HuH-7 (cell line): ENCODE measurements at regions not wholly inside any gene's neighbourhood (a gene's known extent, or its start where the extent isn't known, plus 50 kb on each side); places are given as distances from the start of the nearest gene placed in this dataset.

Experiments used
- DNase-seq: peaks from one replicate; pipeline ENCODE4 v3.0.0; 2011; ENCODE audit warnings: low spot score

DNA sequence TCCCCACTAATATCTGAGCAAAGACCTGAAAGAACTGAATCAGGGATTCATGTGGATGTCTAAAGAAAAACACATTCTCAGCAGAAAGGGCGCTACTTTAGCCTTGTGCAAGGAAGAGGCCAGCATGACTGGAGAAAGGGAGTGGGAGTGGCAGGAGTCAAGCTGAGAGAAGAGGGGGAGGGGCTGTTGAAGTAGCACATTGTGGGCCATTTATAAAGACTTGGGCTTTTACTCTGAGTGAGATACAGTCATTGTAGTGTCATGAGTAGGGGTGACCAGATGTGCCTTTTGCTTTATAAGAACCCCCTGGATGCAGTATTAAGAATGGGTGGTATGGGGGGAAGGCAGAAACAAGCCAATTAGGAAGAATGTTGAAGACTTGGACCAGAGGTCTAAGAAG lies 452.8 kb downstream of the ENC1 start:
- no peak for DNase-seq

DNA sequence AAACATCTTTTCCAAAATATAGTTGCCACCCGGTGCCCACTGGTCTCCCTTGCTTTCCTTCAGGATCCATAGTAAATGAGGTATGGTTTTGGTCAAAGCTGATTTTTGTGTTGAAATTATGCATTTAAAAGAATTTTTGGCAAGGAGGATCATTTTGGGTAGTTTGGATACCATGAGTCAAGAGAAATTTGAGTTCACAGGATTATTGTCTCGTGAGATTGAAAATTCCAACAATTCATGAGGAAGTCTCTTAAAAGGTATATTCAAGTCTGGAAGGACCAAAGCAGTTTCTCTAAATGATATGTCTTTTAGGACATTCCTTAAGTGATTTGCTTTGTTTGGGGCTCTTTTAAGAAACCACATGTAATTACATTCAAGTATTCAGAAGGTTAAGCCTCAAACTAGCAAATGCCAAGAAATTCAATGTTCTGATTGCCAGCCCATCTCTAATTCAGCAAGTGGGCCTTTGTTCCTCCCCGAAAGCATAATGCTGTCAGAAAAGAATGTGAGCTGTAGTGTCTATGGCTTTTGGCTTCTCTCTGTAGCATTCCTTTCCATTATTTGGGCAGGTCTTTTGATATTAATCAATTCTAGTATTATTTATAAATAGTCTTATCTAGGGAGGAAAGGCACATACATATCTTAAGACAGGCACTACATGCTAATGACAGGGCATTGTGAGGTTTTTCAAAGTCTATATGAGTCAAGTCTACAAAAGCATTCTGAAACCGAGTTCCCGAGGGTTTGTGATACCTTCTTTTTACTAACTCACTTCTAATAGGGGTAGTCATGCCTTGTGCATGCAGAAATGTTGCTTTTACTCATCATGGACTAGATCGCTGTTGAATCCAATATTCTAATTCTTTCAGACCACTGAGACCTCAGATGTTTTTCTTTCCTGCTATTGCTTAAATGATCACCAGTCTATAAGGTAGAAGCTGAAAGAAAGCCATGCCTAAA lies 453.9 kb downstream of the ENC1 start:
- no peak for DNase-seq

DNA sequence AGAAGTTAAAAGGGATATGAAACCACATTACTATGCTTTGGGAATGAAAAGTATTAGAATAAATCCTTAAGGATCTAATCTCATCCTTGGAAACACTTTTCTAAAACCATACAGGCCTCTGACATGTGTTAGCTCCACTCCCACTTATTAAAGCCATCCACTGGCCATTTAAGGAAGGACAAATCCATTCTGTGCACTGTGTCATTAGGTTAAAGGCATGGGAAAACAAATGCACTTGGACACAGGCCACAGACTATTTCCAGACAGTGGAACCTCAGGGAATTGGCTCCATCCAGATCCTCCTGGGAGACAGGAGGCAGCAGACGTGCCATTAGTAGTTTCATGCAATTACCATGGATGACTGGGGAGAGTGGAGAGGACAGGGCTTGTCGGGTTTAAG lies 454.9 kb downstream of the ENC1 start:
- DNase-seq: no peak

DNA sequence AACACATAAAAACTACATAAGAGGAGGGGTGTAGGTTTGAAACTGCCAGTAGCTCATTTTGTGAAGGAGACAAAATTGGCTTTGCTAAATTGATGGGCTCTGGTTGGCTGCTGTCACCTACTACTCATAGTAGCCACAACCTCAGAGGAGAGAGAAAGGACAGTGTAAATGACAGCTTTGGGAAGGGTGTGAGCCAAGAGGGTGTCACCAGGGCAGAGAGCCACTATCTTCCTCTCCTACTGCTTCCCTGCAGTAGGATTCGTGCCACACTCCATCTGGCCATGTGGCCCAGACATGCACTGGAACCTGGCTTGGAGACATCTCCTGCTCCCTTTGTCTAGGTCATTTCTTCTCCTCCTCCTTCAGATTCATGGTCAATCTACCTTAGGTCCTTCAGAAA lies 455.9 kb downstream of the ENC1 start:
- no peak for DNase-seq

DNA sequence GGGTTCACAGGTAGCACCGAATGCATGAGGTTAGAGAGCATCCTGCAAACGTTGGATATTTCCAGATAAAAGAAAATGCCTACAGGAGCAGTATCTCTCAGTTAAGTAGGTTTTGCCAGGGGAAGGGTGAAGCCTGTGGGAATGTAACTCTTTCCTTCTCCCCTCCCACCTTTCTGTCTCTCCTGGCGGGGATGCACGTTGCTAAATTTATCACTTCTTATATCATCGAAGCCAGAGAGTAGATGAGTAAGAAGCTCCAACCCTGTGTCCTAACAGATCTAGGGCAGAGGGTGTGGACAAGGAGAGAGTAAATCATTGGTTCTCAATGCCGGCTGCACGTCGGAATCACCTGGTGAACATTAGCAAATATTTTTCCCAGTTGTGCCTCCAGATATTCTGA lies 457.5 kb downstream of the ENC1 start:
- no peak for DNase-seq

DNA sequence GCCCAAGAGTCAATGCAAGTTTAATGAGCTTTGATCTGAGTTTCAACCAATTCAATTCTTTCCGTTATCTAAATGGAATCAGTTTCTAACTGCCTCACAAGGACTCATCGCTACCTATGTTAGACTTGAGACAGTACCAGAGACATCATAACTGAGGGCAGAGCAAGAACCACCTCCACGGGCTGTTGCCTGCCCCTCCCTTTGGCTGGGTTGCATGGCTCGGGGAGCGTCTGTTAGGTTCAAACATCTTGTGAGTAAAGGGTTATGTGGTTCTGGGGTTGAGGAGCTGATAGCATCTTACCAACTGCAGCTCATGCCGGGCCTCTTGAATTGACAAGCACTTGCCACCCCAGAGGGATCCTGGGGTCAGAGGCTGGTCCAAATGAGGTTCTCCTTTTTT lies 457.9 kb downstream of the ENC1 start:
- DNase-seq: no peak

DNA sequence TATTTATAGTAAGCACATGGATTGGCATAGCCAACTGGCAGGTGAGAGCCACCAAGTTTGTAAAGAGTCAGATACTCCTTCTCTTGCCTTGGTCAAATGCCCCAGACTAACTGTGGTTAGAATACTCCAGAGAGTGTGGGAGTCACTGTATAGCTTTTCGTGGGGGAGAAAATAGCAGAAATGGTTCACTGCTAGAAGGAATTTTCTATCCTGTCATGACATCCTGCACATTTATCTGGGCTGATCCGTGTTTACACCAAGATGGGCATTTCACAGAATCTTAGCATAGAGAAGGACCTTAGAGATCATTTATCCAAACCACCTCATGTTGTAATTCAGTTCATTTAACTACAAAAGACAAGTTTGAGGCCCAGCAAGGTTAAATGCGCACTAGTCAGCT lies 460.8 kb downstream of the ENC1 start:
- DNase-seq: no peak

DNA sequence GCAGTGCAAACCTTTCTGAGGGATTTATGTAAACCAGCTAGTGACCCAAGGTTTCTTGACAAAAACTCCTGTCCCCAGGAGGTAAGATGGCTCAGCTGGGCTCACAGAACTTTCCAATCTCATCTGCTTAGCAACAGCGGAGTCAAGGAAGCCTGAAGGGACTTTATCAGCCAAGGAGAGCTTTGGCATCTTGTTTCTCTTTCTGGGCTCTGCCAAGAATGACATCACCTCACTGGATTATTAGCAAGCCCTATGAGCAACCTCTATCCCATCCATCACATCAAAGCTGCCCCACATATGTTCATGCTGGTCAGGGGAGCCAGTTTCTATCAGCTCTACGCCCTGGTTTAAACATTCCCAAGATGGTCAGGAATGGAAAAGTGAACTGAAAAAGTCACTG lies 461.3 kb downstream of the ENC1 start:
- DNase-seq: no peak

DNA sequence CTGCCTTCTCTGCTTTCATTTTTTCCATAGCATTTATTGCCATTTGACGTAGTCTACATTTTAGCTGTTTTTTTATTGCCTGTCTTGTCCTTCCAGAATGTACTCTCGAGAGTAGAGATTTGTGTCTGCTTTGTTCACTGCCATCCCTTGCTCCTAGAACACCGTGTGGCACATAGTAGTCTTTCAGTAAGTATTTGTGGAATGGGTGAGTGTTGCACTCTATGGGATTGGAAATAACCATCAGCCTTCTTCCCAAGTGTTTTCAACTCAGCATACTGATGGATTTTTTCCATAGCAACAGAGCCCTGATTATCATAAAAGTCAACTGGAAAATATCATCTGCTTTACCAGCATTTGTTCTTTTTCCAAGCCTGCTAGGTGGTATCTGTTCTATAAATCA lies 462.6 kb downstream of the ENC1 start:
- DNase-seq: no peak

DNA sequence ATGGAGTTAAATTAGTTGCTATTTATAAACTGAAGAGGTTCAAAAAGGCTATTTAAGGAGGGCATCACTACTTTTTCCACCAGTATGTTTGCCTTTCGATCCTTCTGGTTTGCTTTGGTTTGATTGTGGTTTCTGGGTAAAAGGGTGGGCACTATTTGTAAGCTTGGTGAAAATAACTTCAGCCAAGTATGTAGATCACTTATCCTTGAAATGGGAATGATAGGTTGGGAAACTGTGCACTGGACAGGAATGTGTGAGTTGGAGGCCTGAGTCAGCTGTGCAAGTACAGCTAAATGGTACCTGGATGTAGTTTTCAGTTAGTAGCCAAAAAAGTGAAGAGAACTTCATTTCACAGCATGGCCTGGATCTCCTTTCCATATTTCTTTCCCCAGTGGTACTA lies 466.2 kb downstream of the ENC1 start:
- DNase-seq: no peak

DNA sequence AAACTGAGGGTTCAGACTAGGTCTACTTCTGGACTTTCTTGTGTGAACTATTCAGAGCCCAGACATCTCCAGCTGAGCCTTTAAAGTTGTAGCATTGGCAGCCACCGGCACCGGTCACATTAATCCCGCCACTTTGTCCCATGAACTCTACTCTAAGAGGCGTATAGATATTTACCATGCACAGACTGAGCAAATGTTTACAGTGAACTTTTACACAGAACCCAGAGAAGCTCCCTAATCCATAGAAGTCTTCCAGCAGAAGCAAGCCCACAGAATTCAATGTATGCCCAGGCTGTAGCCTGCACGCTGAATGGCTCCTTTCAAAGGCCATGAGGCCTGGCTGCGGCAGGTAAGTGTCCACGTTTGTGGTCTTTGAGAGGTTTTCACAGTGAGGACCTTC lies 466.9 kb downstream of the ENC1 start:
- DNase-seq: no peak

DNA sequence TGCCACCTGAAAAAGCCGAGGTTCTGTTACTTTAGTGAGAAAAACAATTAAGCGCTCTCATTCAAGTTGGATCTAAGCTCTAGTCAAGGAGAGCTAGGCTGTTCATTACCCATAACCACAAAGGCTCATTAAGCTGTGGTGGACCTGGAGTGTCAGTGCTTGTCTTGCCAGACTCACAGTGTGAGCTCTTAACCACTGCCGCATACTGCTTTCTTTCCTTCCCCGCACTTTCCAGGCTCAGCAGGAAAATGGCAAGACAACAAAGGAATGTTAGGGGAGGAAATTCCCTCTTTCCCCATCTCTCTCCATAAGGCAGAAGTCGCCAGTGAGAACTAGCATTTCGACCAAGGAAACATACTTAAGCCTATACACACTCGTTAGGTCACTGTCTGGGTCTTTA lies 467.3 kb downstream of the ENC1 start:
- no peak for DNase-seq

DNA sequence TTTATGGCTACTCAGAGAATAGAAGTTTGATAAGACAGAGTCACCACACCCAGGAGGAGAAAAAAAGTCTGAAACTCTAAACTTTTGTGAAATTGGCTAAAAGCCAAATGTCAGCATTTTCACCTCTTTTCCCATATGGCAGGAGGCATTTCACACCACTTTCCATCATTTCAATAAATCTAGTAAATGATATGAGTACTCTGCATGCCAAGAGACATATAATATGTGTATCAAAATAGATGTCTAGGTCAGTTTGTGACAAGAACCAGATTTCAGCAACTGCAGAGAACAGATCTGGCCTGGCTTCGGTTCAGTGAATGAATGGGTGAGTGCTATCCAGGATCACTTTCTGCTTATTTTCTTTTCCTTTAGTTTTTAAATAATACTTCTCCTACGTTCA lies 470.8 kb downstream of the ENC1 start:
- DNase-seq: no peak

DNA sequence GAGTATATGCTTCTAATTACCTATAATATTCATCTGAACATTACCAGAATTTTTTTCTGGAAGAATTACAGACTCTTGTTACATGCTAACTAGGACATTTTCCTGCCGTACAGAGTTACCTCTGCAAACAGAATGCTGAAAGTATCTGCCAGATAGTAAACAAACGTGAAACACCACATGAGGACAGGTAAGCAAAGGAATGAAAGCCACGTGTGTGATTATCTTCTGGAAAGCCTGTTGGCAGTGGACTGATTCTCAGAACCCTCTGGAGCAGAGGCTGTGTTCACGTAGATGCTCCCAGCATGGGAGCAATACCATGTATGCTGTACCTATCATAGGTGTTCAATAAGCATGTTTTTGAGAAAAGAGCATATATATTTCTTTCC lies 472.6 kb downstream of the ENC1 start:
- DNase-seq: no peak

DNA sequence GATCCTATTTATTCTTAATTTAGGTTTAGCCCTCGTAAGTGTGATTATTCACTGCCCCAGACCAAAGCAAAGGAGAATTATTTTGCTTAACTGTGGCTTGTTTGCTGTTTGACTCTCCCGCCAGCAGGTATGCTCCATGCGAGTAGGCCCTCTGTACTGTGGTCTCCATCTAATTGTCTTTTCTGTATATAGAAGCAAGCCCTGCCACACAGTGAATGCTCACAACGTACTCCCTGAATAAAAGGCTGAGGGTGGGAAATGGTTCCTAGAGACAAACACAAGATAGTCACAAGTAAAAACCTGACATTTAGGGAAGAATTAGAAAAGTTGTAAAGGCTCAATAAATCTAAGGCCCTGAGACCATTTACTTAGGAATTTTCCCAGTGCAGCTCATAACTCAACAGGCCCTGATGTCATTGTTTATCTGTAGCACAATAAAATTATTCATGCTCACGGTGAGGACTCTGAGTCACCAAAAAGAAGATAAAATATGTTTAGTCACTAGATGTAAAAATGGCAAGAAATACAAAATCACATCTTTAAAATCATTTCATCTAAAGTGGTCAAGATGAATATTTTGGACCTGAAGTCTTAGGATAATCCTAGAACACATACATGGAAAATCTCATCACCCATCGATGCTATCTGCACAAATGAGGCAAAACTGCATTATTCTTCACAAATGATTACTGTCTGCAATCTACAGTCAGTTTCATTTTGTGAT lies 473.2 kb downstream of the ENC1 start:
- no peak for DNase-seq

DNA sequence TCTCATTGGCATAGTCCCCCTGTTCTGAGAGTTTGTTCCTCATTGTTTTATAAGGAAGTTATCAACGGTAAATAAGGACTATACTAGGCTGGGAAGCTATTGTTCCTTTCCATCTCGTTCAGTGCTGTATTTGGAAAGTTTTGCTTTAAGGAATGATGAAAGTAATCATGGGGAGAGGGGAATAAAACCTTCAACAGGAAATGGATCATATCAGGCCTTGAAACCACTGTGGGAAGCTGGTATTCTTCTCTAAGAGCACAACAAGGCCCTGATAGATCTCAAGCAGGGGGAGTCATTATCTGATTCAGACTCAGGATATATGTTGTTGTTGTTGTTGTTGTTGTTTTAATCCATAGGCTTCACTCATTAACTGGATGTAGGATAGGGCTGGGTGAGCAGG lies 474.5 kb downstream of the ENC1 start:
- DNase-seq: no peak

DNA sequence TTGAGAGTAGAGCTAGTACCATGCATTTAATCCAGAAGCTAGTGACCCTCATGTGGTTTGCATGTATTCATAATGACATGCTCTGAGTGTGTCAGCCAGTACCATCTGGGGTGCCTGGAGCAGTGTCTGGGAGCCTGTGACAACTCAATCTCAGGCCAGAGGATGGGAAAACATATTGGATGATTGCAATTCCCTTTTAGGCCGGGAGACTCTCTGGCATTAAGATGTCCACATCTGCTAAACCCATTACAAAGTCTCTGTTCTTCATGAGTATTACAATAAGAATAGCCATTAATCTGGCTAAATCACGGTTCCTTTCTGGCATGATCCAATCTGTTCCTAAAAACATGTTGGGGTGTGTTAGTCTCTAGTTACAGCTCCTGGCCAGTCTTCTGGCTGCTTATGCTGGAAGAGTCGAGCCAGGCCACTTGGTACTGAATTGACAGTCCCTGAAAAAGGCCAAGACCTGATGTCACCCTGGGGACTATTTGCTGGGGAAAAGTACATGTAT lies 475.7 kb downstream of the ENC1 start:
- DNase-seq: no peak

DNA sequence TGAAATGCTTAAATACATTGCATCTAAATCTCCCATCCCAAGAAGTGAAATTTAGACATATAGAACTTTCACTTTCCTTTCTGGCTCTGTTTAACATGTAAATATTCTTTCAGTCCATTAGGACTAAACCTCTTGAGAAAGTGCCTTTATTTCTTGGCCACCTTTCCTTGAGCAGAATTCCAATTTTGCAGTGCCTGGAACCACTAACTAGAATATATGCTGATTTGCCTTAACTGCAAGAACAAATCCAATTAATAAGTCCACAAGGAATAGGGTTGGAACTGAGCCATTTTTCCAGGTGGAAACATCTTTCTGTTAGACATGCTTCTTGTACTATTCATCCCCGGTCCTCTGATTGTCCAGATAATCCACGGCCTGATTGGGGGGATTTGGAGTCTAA lies 478.0 kb downstream of the ENC1 start:
- DNase-seq: no peak

DNA sequence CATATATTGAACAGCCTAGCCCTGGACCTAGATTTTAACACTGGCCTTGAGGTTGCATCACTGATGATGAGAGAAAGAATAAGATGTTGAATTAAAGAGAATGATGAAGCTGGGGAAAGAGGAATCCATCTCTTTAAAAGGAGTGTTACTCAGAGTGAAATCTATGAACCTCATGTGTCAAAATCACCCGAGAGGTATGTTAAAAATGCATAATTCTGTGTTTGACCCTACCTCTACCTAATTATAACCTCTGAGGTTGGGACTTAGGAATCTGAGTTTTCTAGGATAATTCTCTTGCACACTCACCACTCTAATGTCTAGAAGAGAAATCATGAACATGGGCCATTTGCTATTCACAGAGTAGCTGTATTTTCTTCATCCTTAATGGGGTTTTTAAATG lies 479.4 kb downstream of the ENC1 start:
- DNase-seq: no peak

DNA sequence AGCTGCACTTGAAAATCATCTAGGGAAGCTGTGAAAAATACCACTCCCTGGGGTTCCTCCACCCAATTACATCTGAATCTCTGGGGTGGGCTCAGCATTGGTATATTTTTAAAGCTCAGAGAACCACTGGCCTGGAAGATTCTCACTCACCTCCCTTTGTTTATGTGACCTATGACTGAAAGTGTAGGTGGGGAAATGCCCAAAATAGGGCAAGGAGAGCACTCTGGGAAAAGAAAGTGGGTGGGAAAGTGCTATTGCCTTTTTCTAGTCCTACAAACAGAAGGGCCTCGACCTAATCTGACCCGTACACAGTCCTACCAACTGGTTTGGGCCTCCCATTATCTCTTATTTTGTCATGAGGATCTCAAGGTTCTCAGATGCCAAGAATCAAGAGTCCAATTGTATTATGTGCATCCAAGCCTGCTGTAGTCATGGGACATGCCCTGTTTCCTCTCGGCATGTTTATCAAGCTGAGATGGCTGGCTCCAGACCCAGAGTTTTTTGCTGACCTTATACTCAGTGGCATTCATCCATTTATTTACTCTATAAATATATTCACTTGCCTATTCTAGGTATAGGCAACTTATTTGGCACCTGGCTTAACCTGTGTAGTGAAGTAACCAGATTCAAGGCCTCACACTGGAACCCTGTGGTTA lies 483.7 kb downstream of the ENC1 start:
- no peak for DNase-seq

DNA sequence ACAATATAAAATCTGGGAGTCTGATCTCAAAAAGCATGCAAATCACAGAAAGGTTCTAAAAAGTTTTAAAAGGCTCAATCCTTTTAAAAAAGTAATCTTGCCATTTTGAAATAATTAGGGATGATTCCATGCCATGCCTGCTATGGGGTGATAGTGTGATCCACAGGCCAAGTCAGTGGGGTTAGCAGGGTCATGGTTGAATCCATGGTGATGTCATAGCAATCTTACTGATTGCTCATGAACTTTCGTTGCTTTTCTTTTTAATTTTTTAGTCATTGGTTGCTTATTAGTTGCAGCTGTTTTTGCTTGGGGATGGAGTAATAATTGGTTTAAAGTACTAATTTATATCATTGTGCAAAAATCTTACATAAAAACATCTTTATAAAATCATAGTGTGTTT lies 485.0 kb downstream of the ENC1 start:
- DNase-seq: no peak

DNA sequence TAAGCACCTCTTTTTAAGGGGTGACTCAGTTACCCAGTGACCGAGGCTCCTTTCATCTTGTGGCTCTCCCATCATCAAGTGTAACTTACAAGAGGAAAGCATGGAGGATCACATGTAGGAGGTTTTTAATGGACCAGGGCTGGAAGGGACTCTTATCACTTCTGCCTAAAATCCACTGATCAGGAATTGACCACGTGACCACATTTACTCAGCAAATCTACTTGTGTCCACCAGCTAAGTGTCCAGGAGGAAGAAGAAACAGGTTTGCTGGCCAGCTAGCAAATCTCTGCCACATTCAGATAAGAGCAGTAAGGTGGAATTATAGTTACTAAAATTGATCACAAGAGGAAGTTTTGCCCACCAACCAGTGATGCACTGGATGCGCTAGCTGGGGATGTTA lies 486.0 kb downstream of the ENC1 start:
- no peak for DNase-seq

DNA sequence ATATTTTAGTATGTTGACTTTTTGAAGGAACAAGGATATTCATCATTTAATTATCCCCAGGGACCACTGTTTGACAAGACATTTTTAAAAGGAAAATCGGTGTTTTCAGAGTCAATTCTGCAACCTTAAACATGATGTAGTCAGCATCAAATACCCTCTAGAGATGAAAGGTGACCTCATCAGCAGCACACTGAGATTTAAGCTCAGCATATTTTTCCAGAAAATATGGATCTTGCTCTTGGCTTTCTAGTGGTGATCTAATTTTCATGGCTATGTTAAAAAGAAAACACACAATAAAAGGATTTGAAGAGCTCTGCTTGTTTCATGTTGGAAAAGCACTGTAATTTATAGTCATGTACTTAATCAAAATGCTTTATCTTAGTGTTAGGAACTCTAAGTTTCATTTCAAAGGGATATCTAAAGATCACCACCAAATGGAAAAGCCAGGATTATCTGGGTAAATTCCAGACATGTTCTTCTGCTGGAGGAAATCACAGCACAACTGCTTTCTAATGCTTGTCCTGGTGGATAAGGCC lies 487.2 kb downstream of the ENC1 start:
- DNase-seq: no peak
